Kidney glomerular epithelial cell (primary cell): ENCODE measurements at regions not wholly inside any gene's neighbourhood (a gene's known extent, or its start where the extent isn't known, plus 50 kb on each side); places are given as distances from the start of the nearest gene placed in this dataset.

ENCODE experiments used
- DNase-seq: peaks from one replicate; lab custom pipeline; 2025; lab: John Stamatoyannopoulos, UW

DNA sequence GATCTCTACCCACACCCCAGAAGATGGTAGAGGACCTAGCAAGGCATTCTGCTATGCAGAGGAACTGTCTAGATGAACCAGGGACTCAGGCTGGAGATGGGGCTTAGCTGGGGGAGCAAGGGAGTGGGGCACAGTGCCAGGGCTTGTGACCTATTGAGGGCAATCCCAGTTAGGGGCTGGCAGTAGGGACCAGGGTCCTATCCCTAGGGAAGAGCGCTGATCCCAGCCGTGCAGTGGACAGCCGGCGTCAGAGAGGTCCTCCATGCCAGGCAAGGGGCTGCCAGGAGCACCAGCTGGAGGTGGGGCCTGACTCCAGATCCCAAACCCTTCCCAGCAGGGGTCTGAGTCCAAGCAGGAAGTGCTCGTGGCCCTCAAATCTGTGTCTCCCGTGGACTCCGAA is 52.7 kb upstream of the NEURL1B start:
- no peak for DNase-seq

DNA sequence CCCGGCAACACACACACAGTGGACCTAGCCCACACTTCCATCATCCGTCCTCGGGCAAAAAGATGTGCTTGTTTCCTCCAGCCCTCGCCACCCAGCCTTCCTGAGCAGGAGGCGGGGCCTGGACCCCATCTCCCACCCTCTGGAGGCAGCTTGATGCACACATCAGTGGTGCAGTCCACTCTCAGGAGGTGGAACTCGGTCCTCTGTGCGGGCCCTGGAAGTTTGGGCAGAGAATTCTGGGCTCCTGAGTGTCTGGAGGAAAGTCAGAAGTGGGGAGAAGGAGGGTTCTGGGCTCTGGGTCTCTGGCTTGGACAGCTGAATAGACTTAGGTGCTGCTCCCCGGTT is 54.0 kb upstream of the NEURL1B start:
- DNase-seq: no peak

DNA sequence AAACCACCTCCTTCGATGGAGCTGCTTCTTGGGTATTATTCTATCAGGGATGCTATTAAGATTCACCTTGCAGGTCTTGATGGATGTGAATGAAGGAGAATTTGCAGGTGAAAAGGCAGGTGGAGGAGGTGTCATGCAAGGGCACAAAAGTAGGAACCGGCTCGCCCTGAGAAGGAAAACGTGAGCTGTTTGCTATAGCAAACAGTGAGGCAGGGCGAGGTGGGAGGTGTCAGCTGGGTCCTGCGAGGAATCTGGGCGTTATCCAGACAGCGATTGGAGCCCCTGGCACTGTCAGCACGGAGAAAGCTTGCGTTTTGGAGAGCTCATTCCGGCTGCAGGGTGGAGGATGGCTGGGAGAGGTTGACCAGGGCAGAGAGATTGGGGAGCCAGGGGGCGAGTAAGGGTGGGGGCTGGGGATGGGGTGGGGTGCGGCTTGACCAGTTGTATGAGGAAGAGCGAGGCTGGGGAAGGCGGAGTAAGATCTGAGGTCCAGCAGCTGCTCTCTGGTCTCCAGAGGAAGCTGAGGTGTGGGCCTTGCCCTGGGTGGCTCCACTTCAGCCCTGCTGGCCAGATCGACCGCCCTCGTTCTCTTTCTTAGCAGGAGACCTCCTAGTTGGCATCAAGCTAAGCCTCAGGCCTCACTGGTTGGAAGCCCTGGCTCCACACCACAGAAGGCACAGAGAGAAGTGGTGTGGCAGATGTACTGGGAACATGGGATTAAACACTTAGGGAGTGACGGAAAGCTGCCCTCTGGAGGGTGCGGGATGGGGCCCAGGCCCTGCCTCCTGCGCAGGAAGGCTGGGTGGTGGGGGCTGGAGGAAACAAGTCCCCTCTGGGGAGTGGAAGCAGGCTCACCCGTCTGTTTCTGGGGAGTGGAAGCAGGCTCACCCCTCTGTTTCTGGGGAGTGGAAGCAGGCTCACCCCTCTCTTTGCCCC is 54.7 kb upstream of the NEURL1B start:
- DNase-seq: no peak

DNA sequence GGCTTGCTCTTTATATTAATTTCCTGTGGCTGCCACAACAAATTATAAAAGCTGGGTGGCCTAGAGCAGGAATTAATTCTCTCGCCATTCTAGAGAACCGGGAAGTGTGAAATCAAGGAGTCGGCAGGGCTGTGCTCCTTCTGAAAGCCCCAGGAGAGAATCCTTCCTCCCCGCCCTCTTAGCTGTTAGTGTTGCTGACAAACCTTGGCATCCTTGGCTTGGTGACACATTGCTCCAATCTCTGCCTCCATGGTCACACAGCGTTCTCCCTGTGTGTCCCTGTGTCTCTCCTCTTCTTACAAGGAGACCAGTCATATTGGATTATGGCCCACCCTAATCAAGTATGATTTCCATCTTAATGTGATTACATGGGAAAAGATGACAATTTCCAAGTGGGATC is 55.9 kb upstream of the NEURL1B start:
- no peak for DNase-seq

DNA sequence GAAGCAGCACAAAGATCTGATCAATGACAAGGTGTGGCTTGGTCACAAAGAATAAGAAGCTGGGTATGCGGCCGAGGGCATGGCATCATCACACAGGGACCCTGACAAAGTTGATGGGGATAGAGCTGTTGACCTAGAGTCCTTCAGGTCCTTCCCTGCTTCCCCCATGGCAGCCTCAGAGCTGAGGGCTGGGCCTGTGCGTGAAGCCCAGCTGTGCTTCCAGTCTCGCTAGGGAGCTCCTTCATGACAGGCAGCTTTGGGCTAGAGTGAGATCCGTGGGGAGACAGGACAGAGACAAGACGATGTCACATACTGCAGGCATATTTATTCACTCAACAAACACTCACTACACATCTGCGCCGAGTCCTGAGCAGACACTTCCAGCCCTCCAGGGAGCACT is 56.4 kb upstream of the NEURL1B start:
- DNase-seq: no peak

DNA sequence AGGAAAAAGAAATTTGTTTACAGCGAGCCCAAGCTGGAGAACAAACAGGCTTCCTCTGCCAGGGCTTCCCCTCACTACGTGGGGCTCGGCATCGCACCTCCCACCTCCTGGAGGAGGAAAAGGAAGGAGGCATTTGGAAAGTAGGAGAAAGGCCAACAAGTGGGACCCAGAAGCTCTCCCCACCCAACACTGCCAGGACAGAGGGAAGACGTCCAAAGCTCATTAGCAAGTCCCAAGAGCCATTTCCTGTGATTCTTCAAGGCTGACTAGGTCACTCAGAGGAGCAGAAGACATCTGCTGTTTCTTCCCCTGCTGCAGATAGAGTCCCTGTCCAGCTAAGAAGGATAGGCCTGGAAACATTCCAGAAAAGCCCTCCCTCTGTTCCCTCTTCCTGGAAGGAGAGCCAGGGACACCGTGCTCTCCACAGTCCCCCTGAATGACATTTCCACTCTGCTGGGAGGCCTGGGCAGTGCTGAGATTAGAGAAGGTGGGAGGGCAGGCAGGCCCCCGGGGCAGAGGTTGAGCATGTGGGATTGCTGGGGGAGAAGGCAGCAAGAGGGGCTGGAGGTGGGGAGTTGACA is 57.0 kb upstream of the NEURL1B start:
- no peak for DNase-seq

DNA sequence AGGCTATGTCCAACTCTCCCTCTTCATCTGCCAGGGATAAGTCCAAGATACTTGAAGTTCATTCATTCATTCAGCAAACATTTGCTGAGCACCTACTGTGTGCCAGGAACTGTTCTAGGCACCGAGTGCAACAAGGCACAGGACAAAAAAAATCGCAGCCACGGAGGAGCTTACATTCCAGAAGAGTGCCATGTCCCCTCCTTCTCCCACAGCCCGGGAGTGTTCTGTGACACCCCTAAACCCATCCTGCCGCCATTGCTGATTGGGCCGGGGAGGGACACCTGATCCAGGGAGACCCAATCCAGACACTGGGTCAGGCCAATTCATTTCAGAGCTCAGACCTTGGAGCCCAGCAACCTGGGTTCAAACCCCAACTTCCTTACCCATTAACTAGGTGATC is 58.1 kb upstream of the NEURL1B start:
- DNase-seq: no peak

DNA sequence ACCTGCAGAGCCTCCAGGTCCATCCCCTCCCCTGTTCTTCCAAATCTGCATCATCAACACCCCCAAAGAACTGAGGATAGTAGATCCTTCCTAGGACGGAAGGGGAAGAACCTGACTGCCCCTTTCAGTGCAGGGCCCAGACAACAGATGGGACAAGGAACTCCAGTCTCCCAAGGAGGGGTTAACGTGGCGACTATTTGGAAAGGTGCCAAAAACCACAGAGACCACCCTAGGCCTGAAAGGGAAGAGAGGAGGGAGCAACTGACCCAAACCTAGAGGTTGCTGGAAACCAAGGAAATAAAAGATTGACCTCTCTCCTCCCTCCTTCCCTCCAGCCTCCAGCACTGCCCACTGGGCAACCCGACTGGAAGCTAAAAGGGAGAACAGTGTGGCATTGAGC is 59.7 kb upstream of the NEURL1B start:
- no peak for DNase-seq

DNA sequence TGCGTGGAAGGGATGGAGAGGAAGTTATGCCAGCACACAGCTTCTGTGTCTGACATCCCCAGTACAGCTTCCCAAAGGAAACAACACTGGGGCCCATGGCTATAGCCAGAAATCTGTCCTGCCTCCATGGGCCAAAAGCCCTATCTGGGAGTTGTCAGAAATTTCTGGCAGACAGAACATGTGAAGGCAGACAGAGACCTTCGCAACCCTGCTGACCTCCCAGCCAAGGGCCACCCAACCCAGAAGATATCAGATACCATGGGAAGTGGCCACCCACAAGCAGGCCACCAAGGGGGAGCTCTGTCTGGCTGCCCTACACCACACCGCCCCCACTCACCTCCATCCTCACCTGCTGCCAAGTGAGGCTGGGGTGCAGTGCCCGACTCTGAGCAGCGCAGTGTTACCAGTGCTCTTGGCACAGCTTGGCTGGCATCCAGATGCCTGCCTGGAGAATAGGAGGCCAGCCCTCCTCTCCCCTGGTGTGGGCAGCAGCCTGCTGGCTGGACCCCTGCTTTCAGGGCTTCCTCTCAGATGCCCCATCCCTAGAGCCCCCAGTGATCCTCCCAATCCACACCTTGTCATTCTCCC is 61.6 kb upstream of the NEURL1B start:
- no peak for DNase-seq

DNA sequence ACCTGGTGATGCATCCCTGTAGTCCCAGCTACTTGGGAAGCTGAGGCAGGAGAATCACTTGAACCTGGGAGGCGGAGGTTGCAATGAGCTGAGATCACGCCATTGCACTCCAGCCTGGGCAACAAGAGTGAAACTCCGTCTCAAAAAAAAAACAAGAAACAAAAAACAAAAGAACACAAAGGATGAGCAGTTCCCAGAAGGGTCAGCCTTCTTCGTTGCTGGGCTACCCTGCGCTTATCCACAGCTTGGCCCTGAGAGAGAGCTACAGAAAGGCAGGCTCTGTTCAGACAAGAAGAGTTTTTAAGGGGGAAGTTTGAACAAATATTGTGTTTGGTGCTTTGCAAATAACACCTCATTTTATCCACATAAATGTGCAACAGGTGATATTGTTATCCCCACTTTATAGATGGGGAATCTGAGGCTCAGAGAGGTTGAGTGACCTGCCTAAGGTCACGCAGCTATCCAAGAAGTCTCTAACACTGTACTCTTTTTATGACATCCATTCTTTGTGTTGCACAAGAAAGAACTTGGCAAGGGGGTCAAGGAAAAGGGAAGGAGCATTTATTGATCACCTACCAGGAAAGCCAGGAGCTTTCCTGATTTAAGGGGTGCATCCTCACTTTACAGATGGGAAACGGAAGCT is 63.7 kb upstream of the NEURL1B start:
- DNase-seq: no peak

DNA sequence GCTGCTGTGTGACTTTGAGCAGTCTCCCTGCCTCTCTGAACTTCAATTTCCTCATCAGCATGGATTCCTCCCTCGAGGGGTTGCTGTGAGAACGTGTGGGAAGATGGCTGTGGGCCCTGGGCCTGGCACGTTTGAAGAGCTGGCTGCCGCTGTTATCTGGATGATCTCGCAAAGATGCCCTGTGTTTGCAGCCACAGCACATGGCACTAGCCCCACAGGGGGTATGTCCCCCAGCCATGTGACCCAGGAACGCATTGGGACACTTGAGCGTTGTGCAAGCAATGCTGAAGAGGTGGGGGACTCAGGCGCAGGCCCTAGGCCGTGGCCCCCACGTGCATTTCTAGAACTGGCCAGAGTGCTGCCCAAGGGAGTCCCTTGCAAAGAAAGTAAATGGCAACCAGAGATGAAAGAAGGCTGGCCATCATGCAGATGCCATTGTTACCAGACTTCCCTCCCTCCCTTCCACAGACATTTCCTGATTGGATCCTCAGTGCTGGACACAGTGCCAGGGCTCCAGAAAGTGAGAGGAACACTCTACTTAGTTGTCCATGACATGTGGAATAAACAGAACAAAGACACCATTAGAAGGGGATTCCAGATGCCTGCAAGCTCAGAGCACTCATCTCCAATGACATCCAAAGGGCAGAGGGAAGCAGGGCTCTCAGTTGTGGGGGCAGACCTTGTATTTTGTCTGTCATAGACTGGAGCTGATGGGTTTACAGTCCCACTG is 65.1 kb upstream of the NEURL1B start:
- DNase-seq: no peak

DNA sequence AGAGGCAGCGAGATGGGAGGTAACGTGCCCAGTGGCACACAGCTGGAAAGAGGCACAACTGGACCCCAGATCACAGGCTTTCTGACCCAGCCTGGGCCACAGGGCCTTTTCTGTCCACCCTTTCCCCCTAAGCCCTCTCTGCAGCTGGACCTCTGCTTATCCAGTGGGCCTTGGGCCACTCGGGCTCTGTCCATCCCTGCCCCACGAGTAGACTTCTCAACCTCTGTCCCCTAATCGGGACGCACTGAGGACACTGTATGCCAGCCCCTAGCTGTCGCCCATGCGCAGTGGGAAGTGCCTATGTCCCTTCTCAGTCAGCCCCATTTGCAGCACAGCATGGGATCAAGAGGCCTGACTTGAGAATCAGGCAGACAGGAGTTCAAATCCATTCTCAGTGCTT is 65.6 kb upstream of the NEURL1B start:
- DNase-seq: no peak

DNA sequence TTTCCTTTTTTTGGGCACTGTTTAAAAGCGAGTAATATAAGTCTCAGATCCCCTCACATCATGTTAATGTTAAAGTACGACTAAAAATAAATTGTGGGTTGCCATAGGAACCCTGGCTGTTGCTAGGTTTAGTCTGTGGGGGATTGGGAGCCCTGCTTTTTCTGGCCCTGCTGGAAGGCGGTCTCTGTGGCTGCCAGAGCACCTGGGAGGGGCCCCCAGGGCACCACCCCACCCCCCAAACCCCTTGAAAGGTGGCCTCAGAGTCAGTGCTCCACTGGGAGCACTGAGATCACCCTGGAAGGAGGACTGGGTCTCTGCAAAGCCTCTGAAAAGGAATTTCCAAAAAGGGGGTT is 66.2 kb upstream of the NEURL1B start:
- no peak for DNase-seq

DNA sequence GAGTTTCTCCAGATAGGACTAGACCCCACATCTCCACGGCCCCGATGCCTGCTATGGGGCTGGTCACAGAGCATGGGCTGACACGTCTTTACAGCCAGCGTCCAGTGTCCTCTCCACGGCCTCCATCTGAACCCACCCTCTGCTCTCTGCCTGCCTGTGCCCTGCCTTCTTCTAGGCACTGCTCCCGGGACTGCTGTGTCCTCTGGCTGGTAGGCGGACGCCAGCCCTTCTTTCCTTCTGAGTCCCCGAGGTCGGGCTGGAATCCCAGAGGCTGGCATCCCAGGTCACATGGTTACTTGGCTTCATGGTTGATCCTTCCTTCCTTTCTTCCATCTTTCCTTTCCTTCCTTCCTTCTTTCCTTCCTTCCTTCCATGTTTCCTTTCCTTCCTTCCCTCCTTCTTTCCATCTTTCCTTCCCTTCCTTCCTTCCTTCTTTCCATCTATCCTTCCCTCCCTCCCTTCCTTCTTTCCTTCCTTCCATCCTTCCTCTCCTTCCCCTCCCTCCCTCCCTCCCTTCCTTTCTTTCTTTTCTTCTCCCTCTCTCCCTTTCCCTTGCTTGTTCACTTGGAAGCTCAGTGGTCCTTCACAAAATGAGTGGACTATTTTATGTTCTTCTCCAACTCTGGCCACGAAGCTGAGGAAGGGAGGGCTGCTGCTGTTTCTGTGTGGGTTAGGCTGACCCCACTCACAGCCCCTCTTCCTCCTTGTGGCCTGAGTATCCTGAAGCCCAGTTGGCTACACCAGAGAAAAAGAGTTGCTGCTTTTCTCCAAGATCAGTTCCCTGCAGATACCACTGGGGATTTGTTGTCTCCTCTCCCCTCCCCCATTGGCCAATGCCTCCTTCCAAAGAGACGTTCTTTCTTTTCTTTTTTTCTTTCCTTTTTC is 66.8 kb upstream of the NEURL1B start:
- DNase-seq: no peak

DNA sequence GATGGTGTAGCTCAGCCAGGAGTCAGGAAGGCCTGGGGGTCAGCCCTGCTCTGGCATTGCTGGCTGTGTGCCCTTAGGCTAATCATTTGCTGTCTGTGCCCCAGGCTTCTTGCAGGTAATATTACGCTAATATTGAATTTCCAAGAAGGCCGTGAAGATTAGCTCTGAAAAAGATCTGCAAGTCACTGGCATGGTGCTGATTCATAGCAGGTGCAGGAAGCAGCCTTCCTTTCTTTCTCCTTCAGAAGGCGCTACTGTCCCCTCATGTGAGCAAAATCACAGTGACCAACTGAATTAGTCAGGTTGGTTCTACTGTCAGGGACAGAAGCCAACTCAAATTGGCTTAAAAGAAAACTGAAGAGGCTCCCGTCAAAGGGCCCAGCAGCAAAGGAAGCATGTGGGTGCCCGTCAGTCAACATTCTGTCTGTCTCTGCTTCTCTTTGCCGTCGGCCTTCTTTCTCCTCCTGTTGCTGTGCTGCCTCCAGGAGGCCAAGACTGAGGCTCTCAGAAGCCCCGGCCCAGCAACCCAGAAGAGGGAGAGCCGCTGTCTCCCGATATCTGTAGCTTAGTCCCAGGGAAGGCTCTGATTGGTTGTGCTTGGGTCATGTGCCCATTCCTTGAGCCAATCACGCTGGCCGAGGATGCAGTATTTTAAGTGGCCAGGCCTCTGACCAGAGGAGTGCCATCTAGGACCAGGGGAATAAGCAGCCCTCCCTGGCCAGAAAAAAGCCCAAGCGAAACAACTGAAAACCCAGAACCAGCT is 67.8 kb upstream of the NEURL1B start:
- no peak for DNase-seq

DNA sequence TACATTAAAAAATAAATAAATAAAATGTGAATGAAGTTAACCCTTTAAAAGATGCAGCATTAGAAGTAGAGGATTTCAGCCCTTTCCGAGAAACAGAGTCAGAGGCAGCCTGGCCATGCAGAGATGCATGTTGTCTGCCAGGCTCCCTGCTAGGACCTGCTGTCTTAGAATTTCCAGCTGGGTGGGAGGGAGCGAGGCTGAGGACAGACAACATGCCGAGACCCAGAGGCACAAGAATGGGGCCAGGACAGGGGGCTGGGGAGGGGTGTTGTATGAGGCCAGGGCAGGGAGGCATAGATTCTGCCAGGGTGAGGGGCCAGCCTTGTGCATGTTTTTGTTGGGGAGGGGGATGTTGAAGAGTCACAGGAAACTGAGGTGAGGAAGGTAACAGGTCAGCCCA is 68.6 kb upstream of the NEURL1B start:
- no peak for DNase-seq

DNA sequence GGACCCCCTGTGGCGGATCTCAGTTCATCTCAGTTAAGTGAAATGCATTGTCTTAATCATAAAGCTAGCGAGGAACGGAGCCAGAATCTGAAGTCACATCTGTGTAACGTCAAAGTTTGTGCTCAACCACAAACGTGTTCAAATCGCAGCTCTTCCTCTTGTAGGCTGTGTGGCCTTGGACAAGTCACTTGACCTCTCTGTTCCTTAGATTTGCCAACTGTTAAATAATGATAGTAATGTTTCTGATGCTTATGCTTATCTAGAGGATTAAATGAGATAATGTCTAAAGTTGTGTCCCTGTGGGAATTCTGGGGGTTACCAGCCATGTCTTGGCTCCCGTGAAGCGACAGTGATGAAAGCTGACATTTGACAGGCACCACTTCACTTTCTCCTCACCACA is 69.2 kb upstream of the NEURL1B start:
- DNase-seq: no peak

DNA sequence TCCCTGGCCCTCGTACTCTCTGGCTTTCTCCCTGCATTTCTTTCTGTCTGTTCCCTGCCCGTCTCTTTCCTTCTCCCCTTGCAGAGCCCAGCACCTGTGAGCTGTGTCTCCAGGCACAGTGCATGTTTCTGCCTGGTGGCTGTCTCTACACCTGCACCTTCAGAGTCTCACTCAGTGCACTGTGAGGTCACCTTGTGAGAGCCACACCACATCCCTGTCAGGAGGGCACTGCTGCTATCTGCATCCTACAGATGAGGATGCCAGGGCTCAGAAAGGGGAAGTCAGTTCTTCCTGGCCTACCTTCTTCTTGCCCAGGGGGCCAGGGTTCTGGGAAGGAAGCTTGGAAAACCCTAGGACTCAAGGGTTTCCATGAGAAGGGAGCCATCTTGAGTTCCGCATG is 69.7 kb upstream of the NEURL1B start:
- DNase-seq: no peak

DNA sequence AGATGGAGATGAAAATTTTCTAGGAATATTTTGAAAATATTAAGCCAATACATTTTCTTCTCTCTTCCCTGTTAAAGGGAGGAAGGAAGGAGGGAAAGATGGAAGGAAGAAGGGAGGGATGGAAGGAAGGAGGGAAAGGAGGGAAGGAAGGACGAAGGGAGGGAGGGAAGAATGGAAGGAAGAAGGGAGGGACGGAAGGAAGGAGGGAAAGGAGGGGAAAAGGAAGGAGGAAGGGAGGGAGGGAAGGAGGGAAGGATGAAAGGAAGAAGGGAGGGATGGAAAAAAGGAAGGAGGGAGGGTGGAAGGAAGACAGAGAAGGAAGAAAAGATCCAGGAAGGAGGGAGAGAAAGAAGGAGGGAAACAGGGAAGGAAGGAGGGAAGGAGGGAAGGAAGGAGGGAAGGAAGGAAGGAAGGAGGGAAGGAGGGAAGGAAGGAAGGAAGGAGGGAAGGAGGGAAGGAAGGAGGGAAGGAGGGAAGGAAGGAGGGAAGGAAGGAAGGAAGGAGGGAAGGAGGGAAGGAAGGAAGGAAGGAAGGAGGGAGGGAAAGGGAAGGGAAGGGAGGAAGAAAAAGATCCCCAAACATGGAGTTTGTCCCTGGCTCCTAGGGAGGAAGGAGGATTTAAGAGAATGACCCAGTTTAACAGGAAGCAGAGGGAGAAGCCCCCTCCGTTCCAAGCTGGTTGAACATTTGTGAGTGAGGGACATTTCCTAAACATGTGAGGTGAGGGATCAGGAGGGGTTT is 70.3 kb upstream of the NEURL1B start:
- DNase-seq: no peak
